ENCODE measurements at regions not wholly inside any gene's neighbourhood (a gene's known extent, or its start where the extent isn't known, plus 50 kb on each side); places are given as distances from the start of the nearest gene placed in this dataset.

DNA sequence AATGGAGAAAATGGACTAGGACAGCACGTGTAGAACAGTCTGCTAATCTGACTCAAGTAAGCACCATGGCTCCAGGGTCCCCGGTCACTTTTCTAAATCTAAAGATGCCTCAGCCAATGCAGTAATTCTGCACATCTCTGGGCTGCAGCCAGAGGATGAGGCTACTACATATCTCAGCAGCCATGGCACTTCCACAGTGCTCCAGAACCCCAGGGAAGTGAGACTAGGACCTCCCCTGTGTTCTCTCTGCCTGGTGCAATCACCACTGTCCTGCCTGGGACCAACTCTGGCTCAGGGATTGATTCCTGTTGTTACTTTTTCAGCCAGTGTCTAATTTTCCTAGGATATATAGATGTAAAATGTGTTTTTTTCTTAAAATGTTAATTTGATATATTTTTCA, 129.4 kb upstream of the TOP3B start:
- Histone ChIP-seq H3K9ac (ENCODE audit: low read depth in 1 of 2, low read length in 2 of 2) (no peak overlapping the region), H3K4me3 (ENCODE audit: low read depth in 1 of 3, low read length in 3 of 3) (no peak overlapping the region), H3K4me1 (ENCODE audit: control insufficient read depth in 4 of 4, insufficient read depth in 4 of 4, low read length in 3 of 4) (peaks cover 0 to 3% (median 0%) of the 10 kb centered on the region in 4 donors), H3K9me3 (ENCODE audit: control insufficient read depth in 4 of 4, low read length in 3 of 4) (no peaks in the 10 kb centered on the region), H3K27me3 (ENCODE audit: control insufficient read depth in 4 of 4, insufficient read depth in 4 of 4, low read length in 3 of 4) (no peaks in the 10 kb centered on the region), H3K27ac (ENCODE audit: low read depth in 1 of 2, low read length in 2 of 2) (no peak overlapping the region), H3K36me3 (ENCODE audit: control insufficient read depth in 4 of 4, insufficient read depth in 3 of 4, low read depth in 1 of 4, low read length in 3 of 4) (no peaks in the 10 kb centered on the region)
- no peak for DNase-seq (ENCODE audit: low spot score)
- 81% methylated on average over 2 of the region's 2 CpGs for WGBS
- TF ChIP-seq TAF1 (conservative IDR thresholded peaks at IDR 0.05): no peak
- no peak for TF ChIP-seq YY1 (IDR thresholded peaks at IDR 0.05)
- TF ChIP-seq GABPA (IDR thresholded peaks at IDR 0.05 in 1 of 2, conservative IDR thresholded peaks at IDR 0.05 in 1 of 2): no peak
- no peak for TF ChIP-seq RXRA (IDR thresholded peaks at IDR 0.05)
- no peak for TF ChIP-seq HNF4G (IDR thresholded peaks at IDR 0.05)
- no peak for TF ChIP-seq EGR1 (IDR thresholded peaks at IDR 0.05; ENCODE audit: low read depth in 2 of 2)
- no peak for TF ChIP-seq JUND (IDR thresholded peaks at IDR 0.05)
- TF ChIP-seq, protein P1, sequence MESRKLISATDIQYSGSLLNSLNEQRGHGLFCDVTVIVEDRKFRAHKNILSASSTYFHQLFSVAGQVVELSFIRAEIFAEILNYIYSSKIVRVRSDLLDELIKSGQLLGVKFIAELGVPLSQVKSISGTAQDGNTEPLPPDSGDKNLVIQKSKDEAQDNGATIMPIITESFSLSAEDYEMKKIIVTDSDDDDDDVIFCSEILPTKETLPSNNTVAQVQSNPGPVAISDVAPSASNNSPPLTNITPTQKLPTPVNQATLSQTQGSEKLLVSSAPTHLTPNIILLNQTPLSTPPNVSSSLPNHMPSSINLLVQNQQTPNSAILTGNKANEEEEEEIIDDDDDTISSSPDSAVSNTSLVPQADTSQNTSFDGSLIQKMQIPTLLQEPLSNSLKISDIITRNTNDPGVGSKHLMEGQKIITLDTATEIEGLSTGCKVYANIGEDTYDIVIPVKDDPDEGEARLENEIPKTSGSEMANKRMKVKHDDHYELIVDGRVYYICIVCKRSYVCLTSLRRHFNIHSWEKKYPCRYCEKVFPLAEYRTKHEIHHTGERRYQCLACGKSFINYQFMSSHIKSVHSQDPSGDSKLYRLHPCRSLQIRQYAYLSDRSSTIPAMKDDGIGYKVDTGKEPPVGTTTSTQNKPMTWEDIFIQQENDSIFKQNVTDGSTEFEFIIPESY (IDR thresholded peaks at IDR 0.05): no peak
- TF ChIP-seq, protein P2, sequence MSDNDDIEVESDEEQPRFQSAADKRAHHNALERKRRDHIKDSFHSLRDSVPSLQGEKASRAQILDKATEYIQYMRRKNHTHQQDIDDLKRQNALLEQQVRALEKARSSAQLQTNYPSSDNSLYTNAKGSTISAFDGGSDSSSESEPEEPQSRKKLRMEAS (IDR thresholded peaks at IDR 0.05): no peak
- no peak for TF ChIP-seq FOXA2 (IDR thresholded peaks at IDR 0.05)
- TF ChIP-seq, protein P3, sequence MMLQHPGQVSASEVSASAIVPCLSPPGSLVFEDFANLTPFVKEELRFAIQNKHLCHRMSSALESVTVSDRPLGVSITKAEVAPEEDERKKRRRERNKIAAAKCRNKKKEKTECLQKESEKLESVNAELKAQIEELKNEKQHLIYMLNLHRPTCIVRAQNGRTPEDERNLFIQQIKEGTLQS (IDR thresholded peaks at IDR 0.05): no peak
- no peak for TF ChIP-seq NR2F2 (IDR thresholded peaks at IDR 0.05)
- no peak for TF ChIP-seq SP1 (IDR thresholded peaks at IDR 0.05)
- TF ChIP-seq, protein P4, sequence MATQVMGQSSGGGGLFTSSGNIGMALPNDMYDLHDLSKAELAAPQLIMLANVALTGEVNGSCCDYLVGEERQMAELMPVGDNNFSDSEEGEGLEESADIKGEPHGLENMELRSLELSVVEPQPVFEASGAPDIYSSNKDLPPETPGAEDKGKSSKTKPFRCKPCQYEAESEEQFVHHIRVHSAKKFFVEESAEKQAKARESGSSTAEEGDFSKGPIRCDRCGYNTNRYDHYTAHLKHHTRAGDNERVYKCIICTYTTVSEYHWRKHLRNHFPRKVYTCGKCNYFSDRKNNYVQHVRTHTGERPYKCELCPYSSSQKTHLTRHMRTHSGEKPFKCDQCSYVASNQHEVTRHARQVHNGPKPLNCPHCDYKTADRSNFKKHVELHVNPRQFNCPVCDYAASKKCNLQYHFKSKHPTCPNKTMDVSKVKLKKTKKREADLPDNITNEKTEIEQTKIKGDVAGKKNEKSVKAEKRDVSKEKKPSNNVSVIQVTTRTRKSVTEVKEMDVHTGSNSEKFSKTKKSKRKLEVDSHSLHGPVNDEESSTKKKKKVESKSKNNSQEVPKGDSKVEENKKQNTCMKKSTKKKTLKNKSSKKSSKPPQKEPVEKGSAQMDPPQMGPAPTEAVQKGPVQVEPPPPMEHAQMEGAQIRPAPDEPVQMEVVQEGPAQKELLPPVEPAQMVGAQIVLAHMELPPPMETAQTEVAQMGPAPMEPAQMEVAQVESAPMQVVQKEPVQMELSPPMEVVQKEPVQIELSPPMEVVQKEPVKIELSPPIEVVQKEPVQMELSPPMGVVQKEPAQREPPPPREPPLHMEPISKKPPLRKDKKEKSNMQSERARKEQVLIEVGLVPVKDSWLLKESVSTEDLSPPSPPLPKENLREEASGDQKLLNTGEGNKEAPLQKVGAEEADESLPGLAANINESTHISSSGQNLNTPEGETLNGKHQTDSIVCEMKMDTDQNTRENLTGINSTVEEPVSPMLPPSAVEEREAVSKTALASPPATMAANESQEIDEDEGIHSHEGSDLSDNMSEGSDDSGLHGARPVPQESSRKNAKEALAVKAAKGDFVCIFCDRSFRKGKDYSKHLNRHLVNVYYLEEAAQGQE (IDR thresholded peaks at IDR 0.05): no peak
- TF ChIP-seq, protein P5, sequence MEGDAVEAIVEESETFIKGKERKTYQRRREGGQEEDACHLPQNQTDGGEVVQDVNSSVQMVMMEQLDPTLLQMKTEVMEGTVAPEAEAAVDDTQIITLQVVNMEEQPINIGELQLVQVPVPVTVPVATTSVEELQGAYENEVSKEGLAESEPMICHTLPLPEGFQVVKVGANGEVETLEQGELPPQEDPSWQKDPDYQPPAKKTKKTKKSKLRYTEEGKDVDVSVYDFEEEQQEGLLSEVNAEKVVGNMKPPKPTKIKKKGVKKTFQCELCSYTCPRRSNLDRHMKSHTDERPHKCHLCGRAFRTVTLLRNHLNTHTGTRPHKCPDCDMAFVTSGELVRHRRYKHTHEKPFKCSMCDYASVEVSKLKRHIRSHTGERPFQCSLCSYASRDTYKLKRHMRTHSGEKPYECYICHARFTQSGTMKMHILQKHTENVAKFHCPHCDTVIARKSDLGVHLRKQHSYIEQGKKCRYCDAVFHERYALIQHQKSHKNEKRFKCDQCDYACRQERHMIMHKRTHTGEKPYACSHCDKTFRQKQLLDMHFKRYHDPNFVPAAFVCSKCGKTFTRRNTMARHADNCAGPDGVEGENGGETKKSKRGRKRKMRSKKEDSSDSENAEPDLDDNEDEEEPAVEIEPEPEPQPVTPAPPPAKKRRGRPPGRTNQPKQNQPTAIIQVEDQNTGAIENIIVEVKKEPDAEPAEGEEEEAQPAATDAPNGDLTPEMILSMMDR (IDR thresholded peaks at IDR 0.05; ENCODE audit: low read depth, low read length, missing input control): no peak
- no peak for TF ChIP-seq FOXA1 (IDR thresholded peaks at IDR 0.05)

DNA sequence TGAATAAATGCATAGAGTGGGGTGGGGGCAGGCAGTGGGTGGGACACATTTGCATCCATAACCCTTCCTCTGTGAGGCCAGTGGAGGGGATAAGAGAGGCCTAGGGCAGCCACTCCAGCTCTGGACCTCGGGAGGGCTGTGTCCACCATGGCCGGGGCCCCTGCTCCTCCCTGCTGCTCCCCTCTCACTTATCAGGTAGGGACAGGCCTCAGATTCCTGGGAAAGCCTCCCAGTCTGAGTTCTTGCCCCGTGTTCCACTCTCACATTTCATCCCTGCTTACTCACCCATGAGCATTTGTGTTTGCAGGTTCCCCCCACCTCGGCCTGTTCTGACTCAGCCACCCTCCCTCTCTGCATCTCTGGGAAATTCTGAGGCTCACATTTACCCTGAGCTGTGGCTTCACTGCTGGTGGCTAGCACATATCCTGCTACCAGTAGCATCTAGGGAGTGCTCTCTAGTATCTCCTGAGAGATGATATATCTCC, 128.7 kb upstream of the TOP3B start:
- Histone ChIP-seq H3K4me1 (ENCODE audit: control insufficient read depth in 4 of 4, insufficient read depth in 4 of 4, low read length in 3 of 4) (peaks cover 0 to 3% (median 0%) of the 10 kb centered on the region in 4 donors), H3K36me3 (ENCODE audit: control insufficient read depth in 4 of 4, insufficient read depth in 3 of 4, low read depth in 1 of 4, low read length in 3 of 4) (no peaks in the 10 kb centered on the region), H3K27me3 (ENCODE audit: control insufficient read depth in 4 of 4, insufficient read depth in 4 of 4, low read length in 3 of 4) (no peaks in the 10 kb centered on the region), H3K9me3 (ENCODE audit: control insufficient read depth in 4 of 4, low read length in 3 of 4) (no peaks in the 10 kb centered on the region), H3K9ac (ENCODE audit: low read depth in 1 of 2, low read length in 2 of 2) (no peak overlapping the region), H3K4me3 (ENCODE audit: low read depth in 1 of 3, low read length in 3 of 3) (no peak overlapping the region), H3K27ac (ENCODE audit: low read depth in 1 of 2, low read length in 2 of 2) (no peak overlapping the region)
- 72% methylated on average over 4 of the region's 4 CpGs for WGBS
- no peak for TF ChIP-seq GABPA (IDR thresholded peaks at IDR 0.05 in 1 of 2, conservative IDR thresholded peaks at IDR 0.05 in 1 of 2)
- no peak for TF ChIP-seq TAF1 (conservative IDR thresholded peaks at IDR 0.05)
- TF ChIP-seq, protein P1 (IDR thresholded peaks at IDR 0.05): no peak
- no peak for TF ChIP-seq HNF4G (IDR thresholded peaks at IDR 0.05)
- no peak for TF ChIP-seq JUND (IDR thresholded peaks at IDR 0.05)
- TF ChIP-seq FOXA1 (IDR thresholded peaks at IDR 0.05): no peak
- no peak for TF ChIP-seq RAD21 (IDR thresholded peaks at IDR 0.05)
- no peak for TF ChIP-seq NR2F2 (IDR thresholded peaks at IDR 0.05)
- TF ChIP-seq, protein P3 (IDR thresholded peaks at IDR 0.05): no peak
- no peak for DNase-seq (ENCODE audit: low spot score)
